ENCODE measurements at regions not wholly inside any gene's neighbourhood (a gene's known extent, or its start where the extent isn't known, plus 50 kb on each side); places are given as distances from the start of the nearest gene placed in this dataset.

- TF ChIP-seq POLR2A (IDR thresholded peaks at IDR 0.05) = no peak
- no peak for TF ChIP-seq CTCF (IDR thresholded peaks at IDR 0.05)
Measured at GRCh38 chr11:42840176-42840829, 471.5 kb upstream of the API5 start.
